Lung (tissue), 11 donors: ENCODE measurements at regions not wholly inside any gene's neighbourhood (a gene's known extent, or its start where the extent isn't known, plus 50 kb on each side); places are given as distances from the start of the nearest gene placed in this dataset.
"Not testable (repeated sequence)": the region's sequence is repeated elsewhere in the genome, so short reads cannot be mapped to it uniquely, and the experiment has no call there.

ENCODE experiments used
- ATAC-seq: fragments of 200-7000 bp; cut with Tn5 transposase; one replicate; pipeline ENCODE4 v1.9.1; 2020; ENCODE audit warnings: moderate number of reproducible peaks; ENCODE audit not compliant: insufficient read depth, low FRiP score
- DNase-seq, 3 donors: peaks; one replicate each; pipeline ENCODE4 v3.0.0-alpha.2; 2013 to 2017
- H3K27ac ChIP-seq, 2 donors: one replicate each; pipeline ENCODE4 v1.5.1; 2013; ENCODE audit warnings: mild to moderate bottlenecking in 2 of 2, moderate library complexity in 2 of 2, control low read depth in 1 of 2, inconsistent platforms in 1 of 2, low read depth in 1 of 2, low read length in 1 of 2
- H3K27me3 ChIP-seq, 3 donors: one replicate each; pipeline ENCODE4 v1.5.1; 2013; ENCODE audit warnings: low read length in 2 of 3; ENCODE audit not compliant: control insufficient read depth in 3 of 3, insufficient read depth in 3 of 3
- H3K36me3 ChIP-seq, 4 donors: one replicate each; pipeline ENCODE4 v1.5.1; 2013; ENCODE audit warnings: low read length in 4 of 4, mild to moderate bottlenecking in 1 of 4, moderate library complexity in 1 of 4; ENCODE audit not compliant: control insufficient read depth in 4 of 4, insufficient read depth in 4 of 4
- H3K4me1 ChIP-seq, 5 donors: one replicate each; pipeline ENCODE4 v1.5.1; 2013; ENCODE audit warnings: low read length in 5 of 5, mild to moderate bottlenecking in 2 of 5, moderate library complexity in 1 of 5; ENCODE audit not compliant: control insufficient read depth in 5 of 5, insufficient read depth in 5 of 5
- H3K4me3 ChIP-seq: one replicate; pipeline ENCODE4 v1.5.1; 2013; ENCODE audit warnings: mild to moderate bottlenecking, control low read depth, moderate library complexity
- H3K9ac ChIP-seq, 2 donors: one replicate each; pipeline ENCODE4 v1.5.1; 2013; ENCODE audit warnings: low read length in 2 of 2, control low read depth in 1 of 2; ENCODE audit not compliant: insufficient read depth in 1 of 2
- H3K9me3 ChIP-seq, 4 donors: one replicate each; pipeline ENCODE4 v1.5.1; 2013; ENCODE audit warnings: low read length in 3 of 4, mild to moderate bottlenecking in 1 of 4, moderate library complexity in 1 of 4; ENCODE audit not compliant: control insufficient read depth in 4 of 4, insufficient read depth in 3 of 4
- CTCF ChIP-seq: IDR thresholded peaks from 2 replicates; pipeline ENCODE4 v1.5.1; 2012; ENCODE audit warnings: mild to moderate bottlenecking; ENCODE audit errors: control extremely low read depth, extremely low read depth
- WGBS, 2 donors: extraction: QIAGEN DNeasy Blood & Tissue Kit; methylation state at CpG; one replicate each; pipeline ENCODE4 v1.1.7; 2013; 5-methylcytosine and 5-hydroxymethylcytosine counted together
- donor health status: control.
- donor health status: control.
- donor health status: Bipolar disorder and iron deficiency.
- donor health status: healthy.
- donor health status: DM: yes; HTN: yes; CAD: no.

- DNase-seq (peak; percentile 21 to 94 (median 90)), ATAC-seq (no peak)
- 35 to 44% methylated on average over 6 of the region's 6 CpGs for WGBS, 2 donors
Measured at GRCh38 chr13:97540696-97541095, 106.7 kb downstream of the RAP2A start.

GRCh38 chr13:97542102-97542685, 108.2 kb downstream of the RAP2A start:
- no peaks in the 10 kb centered on the region for H3K36me3 ChIP-seq
- no peak overlapping the region for H3K9ac ChIP-seq
- H3K4me3 ChIP-seq, result no peak overlapping the region
- H3K4me1 ChIP-seq, result peaks cover 0 to 35% (median 5%) of the 10 kb centered on the region in 5 donors
- no peaks in the 10 kb centered on the region for H3K9me3 ChIP-seq
- no peaks in the 10 kb centered on the region for H3K27me3 ChIP-seq
- H3K27ac ChIP-seq, result no peak overlapping the region
- DNase-seq, result peak in 2 of 3 donors; percentile 32 to 47
- ATAC-seq, result no peak
- 64 to 83% methylated on average over 3 to 4 of the region's 4 CpGs for WGBS, 2 donors
- TF ChIP-seq CTCF, result no peak

More at GRCh38 chr13:97540696-97541095, 106.7 kb downstream of the RAP2A start:
- no peak overlapping the region for H3K9ac ChIP-seq
- no peaks in the 10 kb centered on the region for H3K9me3 ChIP-seq
- H3K27me3 ChIP-seq, result no peaks in the 10 kb centered on the region
- no peaks in the 10 kb centered on the region for H3K36me3 ChIP-seq
- H3K4me3 ChIP-seq, result no peak overlapping the region
- peaks cover 0 to 35% (median 5%) of the 10 kb centered on the region in 5 donors for H3K4me1 ChIP-seq
- TF ChIP-seq CTCF, result no peak
- peak overlapping the region in 1 of 2 donors; percentile 21 for H3K27ac ChIP-seq

- no peaks in the 10 kb centered on the region for H3K27me3 ChIP-seq
- H3K36me3 ChIP-seq, result no peaks in the 10 kb centered on the region
- no peaks in the 10 kb centered on the region for H3K9me3 ChIP-seq
- TF ChIP-seq CTCF, result no peak
- WGBS, 2 donors, result 82 to 89% methylated on average over 3 of the region's 3 CpGs
- H3K27ac ChIP-seq, result no peak overlapping the region
- ATAC-seq, result no peak
- no peak overlapping the region for H3K4me3 ChIP-seq
- H3K4me1 ChIP-seq, result peaks cover 0 to 35% (median 5%) of the 10 kb centered on the region in 5 donors
- no peak overlapping the region for H3K9ac ChIP-seq
- no peak for DNase-seq
Measured at GRCh38 chr13:97544031-97544765, 110.2 kb downstream of the RAP2A start.

GRCh38 chr13:97544971-97545499, 111.1 kb downstream of the RAP2A start:
- H3K27me3 ChIP-seq, ATAC-seq, H3K9me3 ChIP-seq, H3K4me3 ChIP-seq, DNase-seq, H3K27ac ChIP-seq, H3K9ac ChIP-seq, H3K36me3 ChIP-seq: not testable (repeated sequence)
- 91 to 94% methylated on average over 25 of the region's 25 CpGs for WGBS, 2 donors
- H3K4me1 ChIP-seq, result peaks cover 0 to 28% (median 4%) of the 10 kb centered on the region in 5 donors
